HUES6 (cell line): ENCODE measurements at regions not wholly inside any gene's neighbourhood (a gene's known extent, or its start where the extent isn't known, plus 50 kb on each side); places are given as distances from the start of the nearest gene placed in this dataset.

Source experiments
- H3K27ac ChIP-seq: 2 replicates; pipeline ENCODE4 v1.7.0; 2013; ENCODE audit warnings: low read depth, mild to moderate bottlenecking, low read length, inconsistent platforms
- H3K27me3 ChIP-seq: 2 replicates; pipeline ENCODE4 v1.6.1; 2013; ENCODE audit warnings: low read length; ENCODE audit not compliant: control insufficient read depth, insufficient read depth
- H3K36me3 ChIP-seq: 2 replicates; pipeline ENCODE4 v1.6.1; 2013; ENCODE audit warnings: low read length; ENCODE audit not compliant: control insufficient read depth, insufficient read depth
- H3K4me1 ChIP-seq: 2 replicates; pipeline ENCODE4 v1.6.1; 2013; ENCODE audit warnings: low read length; ENCODE audit not compliant: control insufficient read depth, insufficient read depth
- H3K4me3 ChIP-seq: 2 replicates; pipeline ENCODE4 v1.5.1; 2013; ENCODE audit warnings: low read depth, low read length
- H3K9ac ChIP-seq: one replicate; pipeline ENCODE4 v1.6.1; 2013; ENCODE audit warnings: mild to moderate bottlenecking, low read length
- H3K9me3 ChIP-seq: 2 replicates; pipeline ENCODE4 v1.6.1; 2013; ENCODE audit warnings: low read depth, low read length; ENCODE audit not compliant: control insufficient read depth, insufficient read depth

DNA sequence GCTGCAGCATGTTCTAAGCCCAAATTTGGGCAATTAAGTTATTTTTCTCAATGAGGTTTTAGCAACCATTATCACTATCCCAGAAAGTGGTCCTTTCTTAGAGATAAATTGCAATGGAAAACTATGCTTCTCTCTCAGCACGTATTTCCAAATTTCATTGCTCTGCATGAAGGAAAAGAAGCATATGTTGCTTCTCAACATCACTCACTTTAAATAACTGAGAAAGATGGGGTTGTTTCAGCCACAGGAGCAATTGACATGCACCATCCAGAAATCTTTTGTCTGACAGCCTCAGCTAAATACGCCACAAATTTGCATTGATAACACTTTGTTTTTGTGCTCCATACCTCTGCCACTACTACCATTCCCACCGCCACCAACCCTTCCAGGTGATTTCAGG, 157.6 kb upstream of the PKN2 start:
- no peaks in the 10 kb centered on the region for H3K27me3 ChIP-seq
- no peak overlapping the region for H3K4me3 ChIP-seq
- H3K9ac ChIP-seq: no peak overlapping the region
- no peak overlapping the region for H3K27ac ChIP-seq
- no peaks in the 10 kb centered on the region for H3K4me1 ChIP-seq
- H3K9me3 ChIP-seq: no peaks in the 10 kb centered on the region
- H3K36me3 ChIP-seq: no peaks in the 10 kb centered on the region

GRCh38 chr1:88528792-88529191, 155.3 kb upstream of the PKN2 start:
- Histone ChIP-seq H3K4me3 (no peak overlapping the region), H3K9ac (no peak overlapping the region), H3K27me3 (no peaks in the 10 kb centered on the region), H3K9me3 (no peaks in the 10 kb centered on the region), H3K27ac (no peak overlapping the region), H3K4me1 (no peaks in the 10 kb centered on the region), H3K36me3 (no peaks in the 10 kb centered on the region)

DNA sequence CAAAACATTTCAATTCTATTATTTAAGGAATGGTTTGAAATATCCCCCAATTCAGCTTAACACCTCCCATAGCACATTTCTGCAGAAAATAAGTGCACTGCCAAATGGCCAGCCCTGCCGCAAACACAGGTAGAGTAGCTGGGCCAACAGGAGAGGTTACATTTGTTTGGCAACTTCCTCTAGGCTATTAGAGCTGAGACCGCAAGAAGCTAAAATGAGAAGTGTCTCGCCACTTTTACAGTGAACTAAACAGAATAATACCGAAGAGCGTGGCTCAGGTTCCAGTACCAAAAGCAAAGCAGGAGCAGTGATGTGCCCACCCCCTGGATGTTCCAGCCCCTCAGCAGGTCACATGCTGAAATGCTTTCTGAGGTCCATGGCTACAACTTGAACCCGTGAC, 154.5 kb upstream of the PKN2 start:
- Histone ChIP-seq H3K27me3 (no peaks in the 10 kb centered on the region), H3K9ac (no peak overlapping the region), H3K36me3 (no peaks in the 10 kb centered on the region), H3K27ac (no peak overlapping the region), H3K9me3 (no peaks in the 10 kb centered on the region), H3K4me3 (no peak overlapping the region), H3K4me1 (no peaks in the 10 kb centered on the region)

GRCh38 chr1:88530246-88530645, 153.8 kb upstream of the PKN2 start:
- H3K9ac ChIP-seq: no peak overlapping the region
- H3K36me3 ChIP-seq: no peaks in the 10 kb centered on the region
- no peaks in the 10 kb centered on the region for H3K27me3 ChIP-seq
- H3K9me3 ChIP-seq: no peaks in the 10 kb centered on the region
- H3K27ac ChIP-seq: no peak overlapping the region
- H3K4me1 ChIP-seq: no peaks in the 10 kb centered on the region
- no peak overlapping the region for H3K4me3 ChIP-seq

DNA sequence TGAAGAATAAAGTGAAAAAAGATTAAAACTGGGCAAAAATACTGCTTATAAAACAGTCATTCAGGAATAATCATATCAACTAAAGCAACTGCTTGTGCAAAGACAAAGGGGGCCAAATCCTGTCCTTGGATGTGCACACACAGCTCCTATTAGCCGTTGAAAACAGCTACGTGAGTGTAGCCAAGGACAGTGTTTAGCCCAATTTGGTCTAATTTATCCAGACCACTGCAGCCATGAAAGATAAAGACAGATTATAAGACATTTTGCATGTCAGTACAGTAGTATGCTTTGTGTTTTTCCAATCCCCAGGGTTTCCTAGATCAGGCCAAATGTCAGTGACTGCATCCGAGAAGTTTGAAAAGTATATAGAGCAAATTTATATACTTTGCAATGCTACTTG, 146.3 kb upstream of the PKN2 start:
- no peaks in the 10 kb centered on the region for H3K9me3 ChIP-seq
- no peaks in the 10 kb centered on the region for H3K4me1 ChIP-seq
- no peaks in the 10 kb centered on the region for H3K27me3 ChIP-seq
- H3K27ac ChIP-seq: no peak overlapping the region
- H3K36me3 ChIP-seq: no peaks in the 10 kb centered on the region
- no peak overlapping the region for H3K4me3 ChIP-seq
- H3K9ac ChIP-seq: no peak overlapping the region

- Histone ChIP-seq H3K36me3 (no peaks in the 10 kb centered on the region), H3K4me1 (no peaks in the 10 kb centered on the region), H3K27me3 (no peaks in the 10 kb centered on the region), H3K9ac (no peak overlapping the region), H3K27ac (no peak overlapping the region), H3K9me3 (no peaks in the 10 kb centered on the region), H3K4me3 (no peak overlapping the region)
These were observed 145.7 kb upstream of the PKN2 start for GRCh38 chr1:88538222-88538899.

DNA sequence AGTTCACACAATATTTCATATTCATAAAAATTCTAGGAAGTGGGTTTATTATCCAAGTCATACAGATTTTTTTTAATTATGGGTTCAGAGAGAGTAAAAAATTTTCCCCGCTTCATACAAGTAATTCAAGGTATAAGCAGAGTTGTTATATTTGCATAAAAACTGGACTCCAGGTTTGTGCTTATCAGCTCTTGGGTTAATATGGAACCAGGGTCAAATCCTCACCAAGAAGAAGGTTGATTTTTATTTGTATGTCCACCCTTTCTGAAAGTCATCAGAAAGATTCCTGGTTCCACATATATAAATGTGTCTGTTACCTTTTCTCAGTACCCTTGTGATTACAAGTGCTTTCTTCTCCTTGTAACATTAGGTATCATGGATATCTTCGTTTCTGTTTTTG, 143.8 kb upstream of the PKN2 start:
- no peaks in the 10 kb centered on the region for H3K4me1 ChIP-seq
- H3K4me3 ChIP-seq: no peak overlapping the region
- no peaks in the 10 kb centered on the region for H3K36me3 ChIP-seq
- no peaks in the 10 kb centered on the region for H3K27me3 ChIP-seq
- H3K9ac ChIP-seq: no peak overlapping the region
- no peak overlapping the region for H3K27ac ChIP-seq
- no peaks in the 10 kb centered on the region for H3K9me3 ChIP-seq

DNA sequence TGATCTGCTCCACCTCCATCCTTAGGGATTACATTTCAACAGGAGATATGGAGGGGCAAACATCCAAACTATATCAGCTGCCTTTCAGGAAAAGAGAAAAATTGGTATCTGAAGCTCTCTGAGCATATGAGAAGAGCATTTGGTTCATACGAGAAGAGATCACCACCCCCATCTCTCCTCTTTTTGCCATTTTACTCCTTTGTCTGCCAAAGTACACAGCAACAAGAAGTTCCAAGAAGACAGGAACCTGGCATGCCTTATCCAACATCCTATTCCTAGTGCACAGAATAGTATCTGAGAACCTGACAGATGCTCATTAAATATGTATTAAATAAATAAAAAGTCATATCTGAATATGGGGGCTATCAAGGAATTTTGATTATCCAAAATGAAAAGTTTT, 142.5 kb upstream of the PKN2 start:
- Histone ChIP-seq H3K27me3 (no peaks in the 10 kb centered on the region), H3K27ac (no peak overlapping the region), H3K4me1 (no peaks in the 10 kb centered on the region), H3K4me3 (no peak overlapping the region), H3K9ac (no peak overlapping the region), H3K36me3 (no peaks in the 10 kb centered on the region), H3K9me3 (no peaks in the 10 kb centered on the region)

GRCh38 chr1:88544195-88544594, 139.9 kb upstream of the PKN2 start:
- no peak overlapping the region for H3K27ac ChIP-seq
- H3K9me3 ChIP-seq: no peaks in the 10 kb centered on the region
- no peaks in the 10 kb centered on the region for H3K4me1 ChIP-seq
- no peak overlapping the region for H3K4me3 ChIP-seq
- H3K36me3 ChIP-seq: no peaks in the 10 kb centered on the region
- no peak overlapping the region for H3K9ac ChIP-seq
- no peaks in the 10 kb centered on the region for H3K27me3 ChIP-seq

DNA sequence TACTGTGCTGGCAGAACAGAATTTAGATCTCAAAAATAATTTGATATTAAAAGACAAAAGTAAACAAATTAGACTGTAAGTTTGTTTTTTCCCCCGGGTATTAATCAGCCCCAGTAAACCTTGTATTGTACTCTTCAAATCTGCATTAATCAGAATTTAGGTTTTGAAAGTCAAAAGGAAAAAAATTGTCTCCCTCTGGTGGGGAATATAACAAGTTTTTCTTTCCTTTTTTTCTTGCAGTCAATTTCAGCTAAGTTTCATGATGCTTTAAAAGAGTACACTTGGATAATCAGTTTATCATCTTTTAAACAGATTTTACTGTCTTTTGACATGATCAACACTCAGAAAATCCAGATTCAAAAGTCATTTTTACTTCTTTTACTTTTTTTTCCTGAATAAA, 134.5 kb upstream of the PKN2 start:
- no peaks in the 10 kb centered on the region for H3K36me3 ChIP-seq
- no peaks in the 10 kb centered on the region for H3K27me3 ChIP-seq
- no peak overlapping the region for H3K4me3 ChIP-seq
- no peaks in the 10 kb centered on the region for H3K4me1 ChIP-seq
- H3K27ac ChIP-seq: no peak overlapping the region
- no peak overlapping the region for H3K9ac ChIP-seq
- H3K9me3 ChIP-seq: no peaks in the 10 kb centered on the region

DNA sequence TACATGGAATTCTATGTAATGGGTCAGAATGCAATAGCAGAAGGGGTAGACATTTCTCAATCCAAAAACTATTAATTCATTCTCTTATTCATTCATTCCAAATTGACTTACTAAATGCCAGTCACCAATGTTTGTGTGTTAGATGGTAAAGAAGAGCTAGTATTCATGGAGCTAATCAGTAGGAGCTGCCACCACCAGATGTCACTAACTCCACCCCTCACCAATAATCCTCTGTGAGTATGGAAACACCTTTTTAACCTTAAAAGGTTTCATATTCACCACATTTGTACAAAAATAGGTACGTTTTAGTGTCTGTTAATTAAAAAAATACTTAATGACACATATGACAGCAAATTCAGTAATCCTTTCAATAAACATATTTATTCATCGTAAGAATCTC, 131.8 kb upstream of the PKN2 start:
- no peaks in the 10 kb centered on the region for H3K27me3 ChIP-seq
- H3K36me3 ChIP-seq: no peaks in the 10 kb centered on the region
- no peaks in the 10 kb centered on the region for H3K4me1 ChIP-seq
- no peak overlapping the region for H3K27ac ChIP-seq
- no peak overlapping the region for H3K4me3 ChIP-seq
- H3K9me3 ChIP-seq: no peaks in the 10 kb centered on the region
- H3K9ac ChIP-seq: no peak overlapping the region

- H3K27me3 ChIP-seq: no peaks in the 10 kb centered on the region
These were observed 127.1 kb upstream of the PKN2 start for GRCh38 chr1:88557014-88557413.

More at GRCh38 chr1:88557014-88557413, 127.1 kb upstream of the PKN2 start:
- H3K4me1 ChIP-seq: no peaks in the 10 kb centered on the region
- no peaks in the 10 kb centered on the region for H3K36me3 ChIP-seq
- no peak overlapping the region for H3K27ac ChIP-seq
- H3K9me3 ChIP-seq: no peaks in the 10 kb centered on the region
- H3K4me3 ChIP-seq: no peak overlapping the region
- H3K9ac ChIP-seq: no peak overlapping the region
